ENCODE measurements at regions not wholly inside any gene's neighbourhood (a gene's known extent, or its start where the extent isn't known, plus 50 kb on each side); places are given as distances from the start of the nearest gene placed in this dataset.

GRCh38 chr10:65518379-65518778 lies 1407.5 kb upstream of the LRRTM3 start:
- no peak for DNase-seq (ENCODE audit: low spot score)

DNA sequence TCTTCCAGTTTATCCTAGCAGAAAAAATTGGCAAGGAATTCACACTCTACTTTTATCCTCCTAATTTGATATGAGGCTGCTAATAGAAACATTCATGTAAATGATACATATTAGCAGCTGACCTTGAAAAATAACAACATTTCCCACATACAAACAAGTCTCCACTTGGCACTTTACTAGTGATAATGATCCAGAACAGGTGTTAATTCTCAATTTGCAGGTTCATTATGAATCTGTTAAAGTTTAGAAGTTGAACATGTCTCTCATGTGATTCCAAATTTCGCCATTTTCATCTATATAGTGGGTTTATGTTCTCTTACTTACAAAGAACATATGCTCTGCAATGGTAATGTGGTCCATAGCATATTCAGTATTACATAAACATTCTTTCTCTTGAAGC lies 1396.8 kb upstream of the LRRTM3 start:
- no peak for DNase-seq (ENCODE audit: low spot score)

DNA sequence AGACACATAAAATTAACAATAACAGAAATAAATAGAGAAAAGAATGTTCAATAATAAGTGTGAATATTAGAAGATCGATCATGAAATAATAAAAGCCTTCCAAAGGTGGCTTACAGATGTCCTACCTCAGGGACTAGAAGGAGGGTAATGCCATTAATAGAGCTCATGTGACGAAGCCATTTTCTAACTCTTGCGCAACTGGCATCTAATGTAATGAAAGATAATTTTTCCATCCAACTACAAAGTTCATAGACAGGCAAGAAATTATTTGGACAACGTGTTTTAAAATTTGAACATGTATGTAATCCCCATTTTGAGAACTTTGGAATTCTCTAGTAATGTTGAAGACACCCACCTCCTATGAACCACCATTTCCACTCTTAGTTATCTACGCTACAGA lies 1394.3 kb upstream of the LRRTM3 start:
- no peak for DNase-seq (ENCODE audit: low spot score)

DNA sequence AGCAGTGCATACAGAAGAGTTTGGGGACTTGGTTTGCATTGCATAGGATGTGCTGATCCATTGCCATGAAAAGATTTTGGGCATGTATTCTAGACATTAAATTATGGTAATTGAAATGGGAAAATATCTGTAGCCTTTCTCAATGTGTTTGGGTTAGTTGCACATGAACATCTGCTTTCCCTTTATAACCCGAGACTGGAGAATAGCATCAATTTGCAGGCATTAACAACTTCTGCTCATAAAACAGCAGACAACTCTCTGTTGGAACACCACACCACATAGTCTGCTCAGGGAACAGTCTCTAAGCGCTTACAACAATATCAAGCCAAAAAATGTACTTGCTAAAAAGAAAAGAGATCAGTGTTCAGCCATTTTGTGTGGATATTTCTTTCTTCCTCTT lies 1391.1 kb upstream of the LRRTM3 start:
- no peak for DNase-seq (ENCODE audit: low spot score)

DNA sequence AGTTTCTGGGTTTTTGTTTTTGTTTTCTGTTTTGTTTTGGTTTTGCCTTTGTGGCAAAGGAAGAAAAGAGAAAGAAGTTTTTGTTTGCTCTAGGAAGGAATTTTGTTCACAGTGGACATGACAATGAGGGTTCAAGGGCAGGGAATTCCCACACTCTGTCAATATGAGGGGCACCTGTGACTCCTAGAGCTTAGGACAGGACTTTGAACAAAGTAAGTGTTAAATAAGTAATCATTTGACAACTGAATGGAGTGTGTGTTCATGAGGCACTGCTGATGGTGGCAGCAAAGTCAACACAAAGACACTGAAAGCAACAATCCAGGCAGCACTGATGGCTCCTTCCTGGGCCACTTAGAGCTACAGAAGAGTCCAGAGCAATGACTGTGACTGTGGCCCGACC lies 1381.1 kb upstream of the LRRTM3 start:
- no peak for DNase-seq (ENCODE audit: low spot score)

GRCh38 chr10:65548001-65548400 lies 1377.8 kb upstream of the LRRTM3 start:
- DNase-seq (ENCODE audit: low spot score): no peak

DNA sequence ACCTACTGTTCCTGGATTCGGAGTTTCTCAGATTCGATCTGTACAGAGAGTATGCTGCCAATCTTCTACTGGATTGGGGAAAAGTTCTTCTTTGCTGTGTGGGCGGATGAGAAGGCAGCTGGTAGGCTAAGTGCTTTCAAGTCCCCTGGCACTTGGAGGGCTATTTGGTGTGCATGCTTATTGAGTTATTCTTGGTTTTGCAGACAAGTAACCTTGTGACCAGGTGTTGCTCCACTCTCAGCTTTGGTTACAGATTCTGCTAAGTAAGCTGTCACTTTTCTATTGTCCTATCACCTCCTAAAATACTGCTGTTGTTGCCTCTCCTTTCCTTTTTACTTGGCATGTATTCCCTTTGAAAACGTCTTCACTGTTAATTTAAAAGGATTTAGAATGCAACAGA lies 1375.1 kb upstream of the LRRTM3 start:
- DNase-seq (ENCODE audit: low spot score): no peak

DNA sequence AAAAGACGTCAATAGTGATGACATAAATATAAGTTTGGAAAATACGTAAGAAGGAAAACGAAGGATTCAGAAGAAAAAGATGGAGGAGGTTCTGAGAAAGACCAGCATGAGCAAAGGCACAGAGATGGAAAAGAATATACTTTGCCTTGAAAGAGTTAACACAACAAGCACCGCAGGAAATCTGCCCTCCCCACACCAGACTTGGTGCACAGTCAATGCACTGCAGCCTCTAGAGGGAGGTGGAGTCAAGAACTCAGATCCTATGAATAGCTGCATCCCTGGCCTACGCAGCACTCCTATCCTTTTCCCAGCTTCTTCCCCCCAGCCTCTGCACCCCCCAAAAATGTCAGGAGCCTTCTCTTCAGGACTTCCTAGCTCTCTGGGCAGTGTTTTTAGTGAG lies 1370.6 kb upstream of the LRRTM3 start:
- no peak for DNase-seq (ENCODE audit: low spot score)

DNA sequence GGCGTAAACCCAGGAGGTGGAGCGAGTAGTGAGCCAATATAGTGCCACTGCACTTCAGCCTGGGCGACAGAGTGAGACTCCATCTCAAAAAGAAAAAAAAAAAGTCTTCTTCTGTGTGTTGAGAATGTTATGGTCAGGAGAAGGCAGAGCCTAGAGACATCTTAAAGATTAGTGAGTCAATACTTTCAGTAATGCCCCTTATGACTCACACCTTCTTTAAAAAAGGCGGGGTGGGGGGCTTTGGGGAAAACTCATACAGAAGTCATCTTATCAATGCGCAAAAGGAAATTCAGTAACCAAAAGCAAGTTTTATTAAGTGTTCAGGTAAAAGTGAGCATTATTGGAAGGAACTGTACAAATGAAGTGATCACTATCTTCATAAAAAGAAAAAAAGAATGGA lies 1369.8 kb upstream of the LRRTM3 start:
- DNase-seq (ENCODE audit: low spot score): no peak

DNA sequence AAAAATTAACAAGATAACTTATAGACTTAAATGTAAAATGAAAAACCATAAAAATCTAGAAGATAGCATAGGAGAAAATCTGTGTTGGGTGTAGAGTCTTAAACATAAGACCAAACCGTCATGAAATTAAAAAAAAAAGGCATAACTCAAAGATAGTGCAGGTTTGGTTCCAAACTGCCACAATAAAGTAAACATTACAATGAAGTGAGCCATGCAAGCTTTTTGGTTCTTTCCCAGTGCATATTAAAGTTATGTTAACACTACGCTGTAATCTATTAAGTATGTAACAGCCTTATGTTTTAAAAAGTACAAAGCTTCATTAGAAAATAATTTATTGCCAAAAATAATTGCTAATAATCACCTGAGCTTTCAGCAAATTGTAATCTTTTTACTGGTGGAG lies 1366.5 kb upstream of the LRRTM3 start:
- no peak for DNase-seq (ENCODE audit: low spot score)

DNA sequence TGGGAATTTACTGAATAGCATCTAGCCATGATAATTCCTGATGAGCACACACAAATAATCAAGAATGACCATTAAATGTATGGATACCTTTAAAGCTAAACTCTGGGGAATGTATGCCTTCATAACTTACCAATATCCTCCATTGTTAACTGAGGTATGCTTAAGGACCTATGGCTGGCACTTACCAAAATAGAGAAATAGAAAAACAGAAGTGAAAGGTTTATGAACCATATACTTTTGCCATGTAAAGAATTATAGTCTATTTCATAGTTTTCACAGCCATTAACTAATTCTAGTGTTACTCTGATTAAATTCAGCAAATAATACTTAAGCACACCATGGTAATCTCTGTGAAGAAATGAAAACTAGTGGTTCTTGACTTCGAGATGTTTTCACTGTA lies 1360.6 kb upstream of the LRRTM3 start:
- no peak for DNase-seq (ENCODE audit: low spot score)

GRCh38 chr10:65566906-65567305 lies 1358.9 kb upstream of the LRRTM3 start:
- DNase-seq (ENCODE audit: low spot score): no peak

DNA sequence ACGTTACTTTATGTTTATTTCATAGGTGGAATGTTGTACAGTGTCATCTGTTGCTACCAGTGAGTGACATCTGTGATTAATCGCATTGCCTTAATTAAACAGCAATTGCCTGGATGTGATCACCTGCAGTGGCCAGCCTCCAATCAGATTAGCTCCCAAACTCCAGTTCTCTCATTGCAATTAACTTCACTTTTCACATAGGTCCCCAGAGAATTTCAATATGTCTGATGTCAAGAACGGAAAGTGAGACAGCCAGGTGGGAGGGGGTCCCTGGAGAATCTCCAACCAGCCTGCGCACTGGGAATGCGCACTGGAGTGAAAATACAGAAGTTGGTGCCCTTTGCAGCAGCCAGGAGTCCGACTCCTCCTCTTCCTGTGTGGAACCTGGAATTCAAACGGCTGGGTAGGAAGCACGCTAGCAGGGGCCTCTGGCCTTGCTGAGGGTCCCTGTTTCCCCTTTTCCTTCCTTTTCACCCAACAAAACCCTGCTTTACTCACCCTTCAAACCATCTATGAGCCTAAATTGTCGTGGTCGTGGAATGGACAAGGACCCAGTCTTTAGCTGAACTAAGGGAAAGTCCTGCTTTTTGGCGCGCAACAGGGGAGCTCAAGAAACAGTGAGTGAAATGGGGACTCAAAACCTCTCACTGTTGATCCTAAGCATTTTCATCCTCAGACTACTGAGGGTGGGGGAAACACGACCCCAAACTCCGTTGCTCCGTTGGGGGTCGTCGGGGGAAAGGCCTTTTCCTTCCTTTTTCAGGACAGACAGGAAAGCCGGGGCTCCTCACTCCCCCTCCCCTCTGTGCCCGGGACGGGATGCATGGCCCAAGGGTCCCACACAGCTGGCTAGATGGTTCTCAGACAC lies 1355.5 kb upstream of the LRRTM3 start:
- DNase-seq (ENCODE audit: low spot score): peak; percentile 73

DNA sequence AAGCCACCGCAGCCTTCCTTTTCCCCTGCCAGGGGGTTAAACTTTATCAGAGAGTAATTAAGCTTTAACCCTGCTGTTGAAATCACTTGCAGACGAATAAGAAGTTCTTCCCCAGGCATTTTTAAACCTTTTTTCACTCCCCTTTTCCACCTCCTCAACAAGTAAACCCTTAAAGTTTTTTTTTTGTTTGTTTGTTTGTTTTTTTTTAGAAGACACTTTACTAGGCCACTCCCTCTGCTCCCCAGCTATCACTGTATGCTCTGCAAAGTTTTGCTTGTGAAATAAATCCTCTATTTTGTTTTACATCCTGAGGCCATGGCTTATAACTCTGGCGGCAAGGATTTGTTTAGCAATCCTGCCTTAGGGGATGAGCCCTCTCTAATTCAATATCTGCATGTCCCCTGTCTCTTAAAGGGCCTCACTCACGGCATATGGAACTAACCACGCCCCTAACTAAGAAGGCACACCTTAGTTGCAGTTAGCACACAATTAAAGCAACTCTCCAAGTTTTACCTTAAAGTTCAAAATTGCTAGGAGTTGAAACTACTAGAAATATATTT lies 1354.7 kb upstream of the LRRTM3 start:
- no peak for DNase-seq (ENCODE audit: low spot score)

GRCh38 chr10:65581426-65582026 lies 1344.3 kb upstream of the LRRTM3 start:
- no peak for DNase-seq (ENCODE audit: low spot score)

GRCh38 chr10:65602182-65602865 lies 1323.5 kb upstream of the LRRTM3 start:
- DNase-seq (ENCODE audit: low spot score): no peak

GRCh38 chr10:65611592-65611991 lies 1314.2 kb upstream of the LRRTM3 start:
- no peak for DNase-seq (ENCODE audit: low spot score)

DNA sequence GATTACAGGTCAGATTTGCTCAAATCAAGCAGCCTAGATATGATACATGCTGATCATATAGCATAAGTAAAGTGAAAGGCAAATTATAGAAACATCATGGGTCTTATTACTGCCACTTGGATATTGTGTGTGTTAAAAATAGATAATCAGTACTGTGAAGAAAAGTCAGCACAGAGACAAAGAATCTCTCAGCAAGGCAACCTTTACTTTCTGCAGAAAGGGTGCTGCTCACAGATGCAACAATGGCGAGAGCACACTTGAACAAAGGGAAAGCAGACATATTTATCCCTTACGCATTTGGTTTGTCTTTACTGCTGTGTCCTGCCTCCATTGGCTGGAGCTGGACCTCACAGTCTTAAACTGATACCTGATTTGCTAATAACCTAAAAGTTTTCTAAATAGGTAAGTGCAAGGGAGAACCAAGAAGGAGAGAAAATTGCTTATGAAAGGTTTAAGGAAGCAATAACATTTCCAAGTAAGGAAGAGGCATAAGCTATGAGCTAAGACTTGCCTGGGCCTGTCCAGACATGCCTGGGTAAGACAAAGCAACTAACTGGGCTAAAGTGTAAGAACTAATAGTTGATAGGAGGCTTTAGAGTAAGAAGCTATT lies 1310.8 kb upstream of the LRRTM3 start:
- no peak for DNase-seq (ENCODE audit: low spot score)

DNA sequence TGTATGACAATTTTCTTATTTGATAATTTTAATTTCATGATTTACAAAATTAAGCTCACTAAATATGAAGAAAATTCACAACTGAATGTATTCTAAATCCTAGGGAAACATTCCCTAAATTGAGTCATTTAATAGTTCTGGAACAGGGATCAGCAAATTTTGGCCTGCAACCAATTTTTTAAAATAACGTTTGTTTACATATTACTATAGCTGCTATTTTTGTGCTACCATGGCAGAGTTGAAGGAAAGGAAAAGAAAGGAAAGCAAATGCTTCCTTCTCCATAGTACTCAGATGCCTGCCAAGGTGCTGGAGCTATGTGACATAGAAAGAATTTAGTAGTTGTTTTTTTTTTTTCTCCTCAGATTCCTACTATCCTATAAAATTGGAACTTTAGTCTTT lies 1307.7 kb upstream of the LRRTM3 start:
- DNase-seq (ENCODE audit: low spot score): no peak

DNA sequence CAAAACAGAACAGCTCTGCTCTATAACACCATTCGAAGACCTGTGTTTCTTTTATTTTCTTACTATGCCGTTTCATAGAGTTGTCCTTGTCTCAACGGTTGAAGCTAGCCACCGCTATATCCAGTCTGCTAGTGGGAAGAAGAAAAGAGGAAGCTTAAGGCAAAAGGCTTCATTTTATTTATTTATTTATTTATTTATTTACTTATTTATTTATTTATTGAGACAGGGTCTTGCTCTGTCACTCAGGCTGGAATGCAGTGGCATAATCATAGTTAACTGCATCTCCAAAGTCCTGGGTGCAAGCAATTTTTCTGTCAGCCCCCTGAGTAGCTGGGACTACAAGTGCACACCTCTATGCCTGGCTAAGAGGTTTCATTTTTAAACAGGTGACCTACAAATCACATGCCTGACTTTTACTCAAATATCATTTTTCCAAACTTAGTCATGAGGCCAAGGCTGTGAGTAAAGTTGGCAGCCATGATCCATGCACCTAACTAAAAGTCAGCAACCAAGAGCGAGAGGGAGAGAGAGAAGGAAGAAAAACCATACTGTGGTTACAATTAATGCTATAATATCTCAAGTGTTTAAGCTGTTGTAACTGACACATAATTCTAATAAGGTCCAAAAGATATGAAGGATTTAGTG lies 1305.3 kb upstream of the LRRTM3 start:
- DNase-seq (ENCODE audit: low spot score): no peak

- DNase-seq (ENCODE audit: low spot score): no peak
Observed at GRCh38 chr10:65622608-65623007, 1303.2 kb upstream of the LRRTM3 start.
